ENCODE measurements at regions not wholly inside any gene's neighbourhood (a gene's known extent, or its start where the extent isn't known, plus 50 kb on each side); places are given as distances from the start of the nearest gene placed in this dataset.
"Not testable (repeated sequence)": the region's sequence is repeated elsewhere in the genome, so short reads cannot be mapped to it uniquely, and the experiment has no call there.

GRCh38 chr10:123272171-123272570 is 118.0 kb downstream of the BUB3 start:
- ATAC-seq (no peak), DNase-seq (no peak)
- no peak overlapping the region for H3K4me3 Mint-ChIP-seq
- ChIA-PET POLR2A (no interaction called here), CTCF (no interaction called here)
- H3K27ac Mint-ChIP-seq: no peak overlapping the region
- no peaks in the 10 kb centered on the region for H3K4me1 Mint-ChIP-seq (ENCODE audit: low read depth)
- no peaks in the 10 kb centered on the region for H3K36me3 Mint-ChIP-seq (ENCODE audit: low read depth)
- no peaks in the 10 kb centered on the region for H3K9me3 Mint-ChIP-seq (ENCODE audit: insufficient read depth)
- H3K27me3 Mint-ChIP-seq (ENCODE audit: low read depth): peaks cover 22% of the 10 kb centered on the region

DNA sequence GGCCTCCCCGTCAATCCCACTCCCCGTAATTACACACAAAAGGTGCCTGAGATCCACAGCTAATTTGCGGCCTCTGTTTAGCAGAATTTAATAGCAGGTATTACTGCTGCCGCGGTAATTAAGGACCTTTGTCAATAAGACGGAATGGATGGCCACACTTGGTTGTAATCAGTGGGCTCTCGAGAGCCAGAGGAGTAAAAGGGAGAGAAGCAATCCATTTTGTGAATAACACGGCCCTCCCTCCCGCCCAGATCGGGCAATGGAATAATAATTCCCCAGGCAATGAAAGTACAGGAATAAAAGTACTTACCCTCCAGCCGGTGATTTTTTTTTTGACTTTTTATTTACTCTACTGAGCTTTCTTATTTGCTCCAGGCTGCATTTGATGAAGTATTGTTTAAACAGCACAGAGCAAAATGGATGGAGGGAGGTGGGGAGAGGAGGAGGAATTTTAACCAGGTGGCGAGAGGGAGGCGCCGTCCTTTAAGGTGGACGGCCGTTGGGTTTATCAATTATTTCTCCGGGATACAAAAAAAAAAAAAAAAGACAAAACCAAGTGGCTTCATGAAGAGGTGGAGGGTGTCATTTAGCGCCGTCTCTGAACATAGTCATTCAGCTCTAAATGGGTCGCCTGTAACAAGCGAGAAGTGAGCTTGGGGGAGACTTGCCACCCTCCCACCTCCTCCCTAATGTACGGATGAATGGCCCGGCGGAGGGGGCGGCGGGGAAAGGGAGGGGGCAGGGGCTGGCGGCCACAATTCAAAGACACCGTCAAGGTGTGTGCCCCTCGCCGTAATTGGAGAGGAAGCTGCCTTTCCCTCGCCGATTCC is 120.3 kb downstream of the BUB3 start:
- ATAC-seq (no peak), DNase-seq (no peak)
- Mint-ChIP-seq H3K4me3 (no peak overlapping the region), H3K27ac (no peak overlapping the region), H3K4me1 (ENCODE audit: low read depth) (no peaks in the 10 kb centered on the region), H3K9me3 (ENCODE audit: insufficient read depth) (no peaks in the 10 kb centered on the region), H3K36me3 (ENCODE audit: low read depth) (no peaks in the 10 kb centered on the region), H3K27me3 (ENCODE audit: low read depth) (peaks cover 22% of the 10 kb centered on the region)
- ChIA-PET CTCF (no interaction called here), POLR2A (no interaction called here)

- Mint-ChIP-seq H3K36me3 (ENCODE audit: low read depth) (no peaks in the 10 kb centered on the region), H3K9me3 (ENCODE audit: insufficient read depth) (no peaks in the 10 kb centered on the region), H3K27me3 (ENCODE audit: low read depth) (peaks cover 22% of the 10 kb centered on the region), H3K4me3 (no peak overlapping the region), H3K27ac (no peak overlapping the region), H3K4me1 (ENCODE audit: low read depth) (no peaks in the 10 kb centered on the region)
- ATAC-seq: no peak
- ChIA-PET CTCF (no interaction called here), POLR2A (no interaction called here)
- no peak for DNase-seq
Observed at GRCh38 chr10:123275136-123275564, 120.9 kb downstream of the BUB3 start.

DNA sequence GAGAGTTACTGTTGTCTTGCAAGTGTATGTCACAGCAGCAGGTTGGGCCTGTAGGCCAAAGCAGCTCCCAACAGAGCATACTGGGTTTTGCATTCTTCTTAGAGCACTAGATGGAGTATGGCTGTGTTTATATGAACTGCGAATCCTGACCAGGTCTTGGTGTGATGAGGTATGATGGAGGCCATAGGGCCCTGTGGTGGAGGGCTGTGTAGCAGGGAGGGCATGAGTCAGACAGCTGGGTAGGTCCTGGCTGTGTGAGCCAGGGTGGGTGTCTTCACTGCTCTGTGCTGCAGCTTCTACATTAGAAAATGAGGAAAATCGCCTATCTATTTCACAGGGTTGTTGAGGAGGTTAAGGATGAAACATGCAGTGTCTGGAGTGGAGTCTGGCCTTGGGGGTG is 124.2 kb downstream of the BUB3 start:
- H3K36me3 Mint-ChIP-seq (ENCODE audit: low read depth): no peaks in the 10 kb centered on the region
- ATAC-seq (no peak), DNase-seq (no peak)
- no peaks in the 10 kb centered on the region for H3K4me1 Mint-ChIP-seq (ENCODE audit: low read depth)
- H3K27me3 Mint-ChIP-seq (ENCODE audit: low read depth): peaks cover 15% of the 10 kb centered on the region
- CTCF ChIA-PET: no interaction called here
- H3K9me3 Mint-ChIP-seq (ENCODE audit: insufficient read depth): no peaks in the 10 kb centered on the region
- POLR2A ChIA-PET: no interaction called here
- H3K4me3 Mint-ChIP-seq: no peak overlapping the region
- no peak overlapping the region for H3K27ac Mint-ChIP-seq

- H3K27me3 Mint-ChIP-seq (ENCODE audit: low read depth); H3K4me1 Mint-ChIP-seq (ENCODE audit: low read depth); DNase-seq; ATAC-seq; POLR2A ChIA-PET; CTCF ChIA-PET; H3K4me3 Mint-ChIP-seq; H3K36me3 Mint-ChIP-seq (ENCODE audit: low read depth); H3K9me3 Mint-ChIP-seq (ENCODE audit: insufficient read depth); H3K27ac Mint-ChIP-seq: not testable (repeated sequence)
Observed at GRCh38 chr10:123283371-123283770, 129.2 kb downstream of the BUB3 start.

GRCh38 chr10:123284022-123284421 is 129.8 kb downstream of the BUB3 start:
- POLR2A ChIA-PET: no interaction called here
- Mint-ChIP-seq H3K36me3 (ENCODE audit: low read depth) (no peaks in the 10 kb centered on the region), H3K27me3 (ENCODE audit: low read depth) (no peaks in the 10 kb centered on the region), H3K4me3 (no peak overlapping the region), H3K9me3 (ENCODE audit: insufficient read depth) (peaks cover 5% of the 10 kb centered on the region), H3K27ac (no peak overlapping the region), H3K4me1 (ENCODE audit: low read depth) (peaks cover 2% of the 10 kb centered on the region)
- ATAC-seq (no peak), DNase-seq (no peak)
- CTCF ChIA-PET: interaction anchor here (0.9 kb wide), 1 partner anchor 42 kb away, joined by 3 read pairs; no protein-coding TSS in a partner anchor

- H3K27ac Mint-ChIP-seq: no peak overlapping the region
- H3K4me1 Mint-ChIP-seq (ENCODE audit: low read depth): peaks cover 2% of the 10 kb centered on the region
- H3K9me3 Mint-ChIP-seq (ENCODE audit: insufficient read depth): peaks cover 19% of the 10 kb centered on the region
- H3K27me3 Mint-ChIP-seq (ENCODE audit: low read depth): no peaks in the 10 kb centered on the region
- ATAC-seq (peak; percentile 42), DNase-seq (peak; percentile 21)
- ChIA-PET CTCF (no interaction called here), POLR2A (no interaction called here)
- H3K36me3 Mint-ChIP-seq (ENCODE audit: low read depth): peaks cover 2% of the 10 kb centered on the region
- H3K4me3 Mint-ChIP-seq: no peak overlapping the region
Observed at GRCh38 chr10:123287594-123288247, 133.5 kb downstream of the BUB3 start.

DNA sequence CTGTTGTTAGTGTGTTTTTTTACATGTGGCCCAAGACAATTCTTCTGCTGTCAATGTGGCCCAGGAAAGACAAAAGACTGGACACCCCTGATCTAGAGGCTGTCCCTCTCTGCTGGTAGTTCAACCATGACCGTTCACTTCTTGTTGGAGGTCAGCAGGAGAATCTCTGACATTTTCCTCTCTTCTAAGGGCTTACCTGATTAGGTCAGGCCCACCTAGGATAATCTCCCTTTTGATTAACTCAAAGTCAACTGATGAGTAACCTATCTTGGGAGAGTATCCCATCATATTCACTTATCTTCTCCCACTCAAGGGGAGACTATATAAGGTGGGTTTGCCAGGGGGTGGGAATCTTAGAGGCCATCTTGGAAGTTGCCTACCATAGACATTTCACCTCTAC is 135.2 kb downstream of the BUB3 start:
- CTCF ChIA-PET: no interaction called here
- peaks cover 19% of the 10 kb centered on the region for H3K9me3 Mint-ChIP-seq (ENCODE audit: insufficient read depth)

GRCh38 chr10:123294109-123294508 is 139.9 kb downstream of the BUB3 start:
- peaks cover 14% of the 10 kb centered on the region for H3K9me3 Mint-ChIP-seq (ENCODE audit: insufficient read depth)
- no peak overlapping the region for H3K4me3 Mint-ChIP-seq
- H3K4me1 Mint-ChIP-seq (ENCODE audit: low read depth): no peaks in the 10 kb centered on the region

More for the DNA sequence above, 135.2 kb downstream of the BUB3 start:
- Mint-ChIP-seq H3K27me3 (ENCODE audit: low read depth) (no peaks in the 10 kb centered on the region), H3K4me3 (no peak overlapping the region), H3K27ac (no peak overlapping the region), H3K4me1 (ENCODE audit: low read depth) (peaks cover 2% of the 10 kb centered on the region), H3K36me3 (ENCODE audit: low read depth) (peaks cover 2% of the 10 kb centered on the region)
- no peak for ATAC-seq
- no peak for DNase-seq
- POLR2A ChIA-PET: no interaction called here

DNA sequence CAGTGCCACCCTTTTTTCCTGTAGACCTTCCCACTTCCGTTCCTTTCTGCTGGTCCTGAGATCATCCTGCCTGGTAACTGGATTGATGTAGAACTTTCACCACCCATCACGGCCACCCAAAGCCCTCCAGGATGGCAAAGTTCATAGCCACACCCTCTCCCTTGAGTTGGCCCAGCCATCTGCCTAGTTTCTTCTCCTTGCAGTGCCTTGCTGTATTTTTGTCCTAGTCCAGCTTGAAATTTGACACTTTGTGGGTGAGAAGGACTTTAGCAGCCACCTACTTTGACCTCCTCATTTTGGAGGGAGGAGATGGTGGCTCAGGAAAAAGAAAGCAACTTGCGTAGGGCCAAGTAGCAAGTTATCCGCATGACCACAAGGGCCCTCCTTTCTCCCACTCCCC is 140.7 kb downstream of the BUB3 start:
- CTCF ChIA-PET: no interaction called here
- Mint-ChIP-seq H3K27me3 (ENCODE audit: low read depth) (no peaks in the 10 kb centered on the region), H3K27ac (no peak overlapping the region), H3K9me3 (ENCODE audit: insufficient read depth) (peaks cover 12% of the 10 kb centered on the region), H3K4me1 (ENCODE audit: low read depth) (no peaks in the 10 kb centered on the region), H3K36me3 (ENCODE audit: low read depth) (peaks cover 2% of the 10 kb centered on the region), H3K4me3 (no peak overlapping the region)
- DNase-seq: no peak
- no peak for ATAC-seq
- POLR2A ChIA-PET: no interaction called here

More at GRCh38 chr10:123294109-123294508, 139.9 kb downstream of the BUB3 start:
- no peak for ATAC-seq
- H3K27ac Mint-ChIP-seq: no peak overlapping the region
- peaks cover 2% of the 10 kb centered on the region for H3K36me3 Mint-ChIP-seq (ENCODE audit: low read depth)
- POLR2A ChIA-PET: no interaction called here
- no peaks in the 10 kb centered on the region for H3K27me3 Mint-ChIP-seq (ENCODE audit: low read depth)
- CTCF ChIA-PET: no interaction called here
- no peak for DNase-seq

GRCh38 chr10:123295644-123296043 is 141.4 kb downstream of the BUB3 start:
- peaks cover 5% of the 10 kb centered on the region for H3K9me3 Mint-ChIP-seq (ENCODE audit: insufficient read depth)
- H3K27me3 Mint-ChIP-seq (ENCODE audit: low read depth): no peaks in the 10 kb centered on the region
- H3K4me1 Mint-ChIP-seq (ENCODE audit: low read depth): no peaks in the 10 kb centered on the region
- CTCF ChIA-PET: no interaction called here
- POLR2A ChIA-PET: no interaction called here
- DNase-seq: no peak
- no peak overlapping the region for H3K4me3 Mint-ChIP-seq
- no peak for ATAC-seq
- no peak overlapping the region for H3K27ac Mint-ChIP-seq
- no peaks in the 10 kb centered on the region for H3K36me3 Mint-ChIP-seq (ENCODE audit: low read depth)

GRCh38 chr10:123297175-123297574 is 143.0 kb downstream of the BUB3 start:
- Mint-ChIP-seq H3K4me3 (no peak overlapping the region), H3K27me3 (ENCODE audit: low read depth) (no peaks in the 10 kb centered on the region), H3K27ac (no peak overlapping the region), H3K9me3 (ENCODE audit: insufficient read depth) (no peaks in the 10 kb centered on the region), H3K36me3 (ENCODE audit: low read depth) (no peaks in the 10 kb centered on the region), H3K4me1 (ENCODE audit: low read depth) (no peaks in the 10 kb centered on the region)
- DNase-seq (no peak), ATAC-seq (no peak)
- ChIA-PET POLR2A (no interaction called here), CTCF (no interaction called here)

All from activated CD8-positive, alpha-beta T cell treated with anti-CD3 and anti-CD28 coated beads, Interleukin-2, amount 10 ng/mL, durations not matched to agents 7 days and 5 days (primary cell).